ENCODE measurements at regions not wholly inside any gene's neighbourhood (a gene's known extent, or its start where the extent isn't known, plus 50 kb on each side); places are given as distances from the start of the nearest gene placed in this dataset.

DNA sequence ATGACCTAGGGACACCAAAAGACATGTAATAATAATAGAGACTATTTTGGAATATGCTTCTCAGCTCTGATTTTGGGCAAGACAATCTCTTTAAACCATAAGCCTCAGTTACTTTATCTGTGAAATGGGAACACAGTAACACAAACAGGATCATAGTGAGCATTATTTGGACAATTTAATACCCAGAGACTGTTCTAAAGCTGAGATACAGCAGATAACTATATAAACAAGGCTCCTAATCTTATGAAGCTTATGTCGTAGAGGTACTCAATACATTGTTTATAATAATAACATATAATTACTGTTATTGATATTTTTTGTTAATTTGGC lies 250.8 kb downstream of the SEC61B start:
- H3K4me3 ChIP-seq (ENCODE audit: low read length), result no peak overlapping the region
- TF ChIP-seq, protein P1, sequence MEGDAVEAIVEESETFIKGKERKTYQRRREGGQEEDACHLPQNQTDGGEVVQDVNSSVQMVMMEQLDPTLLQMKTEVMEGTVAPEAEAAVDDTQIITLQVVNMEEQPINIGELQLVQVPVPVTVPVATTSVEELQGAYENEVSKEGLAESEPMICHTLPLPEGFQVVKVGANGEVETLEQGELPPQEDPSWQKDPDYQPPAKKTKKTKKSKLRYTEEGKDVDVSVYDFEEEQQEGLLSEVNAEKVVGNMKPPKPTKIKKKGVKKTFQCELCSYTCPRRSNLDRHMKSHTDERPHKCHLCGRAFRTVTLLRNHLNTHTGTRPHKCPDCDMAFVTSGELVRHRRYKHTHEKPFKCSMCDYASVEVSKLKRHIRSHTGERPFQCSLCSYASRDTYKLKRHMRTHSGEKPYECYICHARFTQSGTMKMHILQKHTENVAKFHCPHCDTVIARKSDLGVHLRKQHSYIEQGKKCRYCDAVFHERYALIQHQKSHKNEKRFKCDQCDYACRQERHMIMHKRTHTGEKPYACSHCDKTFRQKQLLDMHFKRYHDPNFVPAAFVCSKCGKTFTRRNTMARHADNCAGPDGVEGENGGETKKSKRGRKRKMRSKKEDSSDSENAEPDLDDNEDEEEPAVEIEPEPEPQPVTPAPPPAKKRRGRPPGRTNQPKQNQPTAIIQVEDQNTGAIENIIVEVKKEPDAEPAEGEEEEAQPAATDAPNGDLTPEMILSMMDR (conservative IDR thresholded peaks at IDR 0.05; ENCODE audit: low read depth, low read length), result no peak
- no peak for DNase-seq (ENCODE audit: low read depth)

DNA sequence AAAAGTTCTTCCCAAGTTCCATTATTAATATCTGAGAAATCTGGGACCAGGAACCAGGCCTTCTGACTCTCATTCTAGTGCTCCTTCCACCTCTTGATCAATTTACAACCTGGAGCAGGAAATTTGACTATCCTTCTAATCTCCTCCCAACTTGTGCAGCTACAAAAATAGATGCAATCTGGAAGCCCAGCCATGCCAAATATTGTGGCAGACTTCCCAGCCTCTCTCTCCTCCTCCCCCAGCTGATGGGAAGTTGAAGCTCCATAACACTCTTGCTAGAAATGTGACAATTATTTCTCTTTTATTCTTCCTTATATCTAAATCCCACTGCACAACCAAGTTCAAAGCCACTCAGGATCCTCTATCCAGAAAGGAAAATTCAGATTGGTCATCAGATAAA lies 252.1 kb downstream of the SEC61B start:
- TF ChIP-seq, protein P1 (conservative IDR thresholded peaks at IDR 0.05; ENCODE audit: low read depth, low read length), result no peak
- H3K4me3 ChIP-seq (ENCODE audit: low read length), result no peak overlapping the region
- no peak for DNase-seq (ENCODE audit: low read depth)

DNA sequence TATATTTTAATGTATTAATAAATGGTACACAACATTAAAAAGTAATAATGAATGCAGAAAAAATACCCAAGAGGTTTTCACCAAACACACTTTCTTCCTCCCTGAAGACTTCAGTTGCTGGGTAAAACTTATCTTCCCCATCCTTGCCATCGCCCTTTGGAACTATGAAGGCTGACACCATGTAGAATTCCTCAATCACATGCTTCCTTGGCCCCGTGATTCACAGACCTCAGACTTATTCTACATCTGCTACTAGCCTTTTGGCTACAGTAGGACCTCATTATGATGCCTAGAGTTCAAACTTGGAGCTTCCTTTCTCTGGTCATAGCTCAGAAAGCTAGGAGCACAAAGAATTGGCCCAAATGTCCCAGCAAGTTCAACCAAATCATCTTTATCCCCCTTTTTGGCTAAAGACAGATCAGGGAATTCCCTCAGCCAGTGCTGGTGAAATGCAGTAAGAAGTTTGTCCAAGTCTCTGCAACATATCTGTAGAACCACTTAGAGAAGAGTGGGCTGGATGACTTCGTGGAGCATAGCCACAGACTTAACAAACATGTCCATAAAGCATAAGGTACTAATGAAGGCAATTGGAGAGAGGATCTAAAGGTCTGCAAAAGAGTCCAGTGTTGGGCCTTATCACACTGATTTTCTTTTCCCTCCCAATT lies 253.5 kb downstream of the SEC61B start:
- no peak for DNase-seq (ENCODE audit: low read depth)
- TF ChIP-seq, protein P1 (conservative IDR thresholded peaks at IDR 0.05; ENCODE audit: low read depth, low read length), result no peak

DNA sequence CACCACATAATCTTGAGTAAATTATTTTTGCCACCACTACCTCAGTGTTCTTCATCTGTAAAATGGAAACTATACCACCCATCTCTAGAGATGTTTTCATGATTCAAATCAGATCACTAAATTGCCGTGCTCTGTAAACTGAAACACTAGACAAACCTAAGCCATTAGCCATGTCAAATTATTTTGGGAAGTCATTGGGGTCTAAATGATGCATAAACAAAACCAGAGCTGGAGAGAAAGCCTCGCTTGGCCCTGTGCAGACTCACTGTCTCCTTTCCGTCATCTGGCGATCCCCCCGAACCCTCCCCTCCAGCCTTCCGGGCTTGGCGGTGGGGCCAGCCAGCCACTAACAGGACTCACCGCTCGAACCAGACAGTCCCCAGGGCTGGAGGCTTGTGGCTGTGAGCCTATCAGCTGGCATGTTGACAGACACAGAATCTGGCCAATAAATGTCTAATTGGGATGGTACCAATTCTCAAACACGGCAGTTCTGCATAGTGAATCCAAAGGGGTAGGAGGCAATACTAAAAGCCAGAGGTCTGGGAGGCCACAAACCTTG lies 256.5 kb downstream of the SEC61B start:
- no peak overlapping the region for H3K4me3 ChIP-seq (ENCODE audit: low read length)
- TF ChIP-seq, protein P1 (conservative IDR thresholded peaks at IDR 0.05; ENCODE audit: low read depth, low read length), result no peak
- no peak for DNase-seq (ENCODE audit: low read depth)

More for the DNA sequence above, 253.5 kb downstream of the SEC61B start:
- no peak overlapping the region for H3K4me3 ChIP-seq (ENCODE audit: low read length)

DNA sequence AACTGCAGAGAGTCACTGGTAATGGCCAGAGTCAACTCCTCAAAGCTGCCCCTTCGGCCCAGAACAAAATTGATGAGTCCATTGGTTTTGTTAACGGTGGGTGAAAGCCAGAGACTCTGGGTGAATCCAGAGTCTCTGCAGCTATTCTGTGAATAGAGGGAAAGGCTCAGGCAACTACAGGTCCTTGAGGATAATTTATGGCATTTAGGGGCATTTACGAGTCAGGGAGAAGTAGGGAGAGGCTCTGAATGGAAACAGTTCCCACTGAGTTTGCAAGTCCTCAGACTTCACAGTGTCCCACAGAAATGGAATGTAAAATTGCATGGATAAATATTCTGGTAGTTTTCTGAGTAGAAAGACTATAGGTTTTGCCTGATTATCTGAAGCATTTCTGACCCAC lies 257.8 kb downstream of the SEC61B start:
- H3K4me3 ChIP-seq (ENCODE audit: low read length), result no peak overlapping the region
- TF ChIP-seq, protein P1 (conservative IDR thresholded peaks at IDR 0.05; ENCODE audit: low read depth, low read length), result no peak
- no peak for DNase-seq (ENCODE audit: low read depth)

DNA sequence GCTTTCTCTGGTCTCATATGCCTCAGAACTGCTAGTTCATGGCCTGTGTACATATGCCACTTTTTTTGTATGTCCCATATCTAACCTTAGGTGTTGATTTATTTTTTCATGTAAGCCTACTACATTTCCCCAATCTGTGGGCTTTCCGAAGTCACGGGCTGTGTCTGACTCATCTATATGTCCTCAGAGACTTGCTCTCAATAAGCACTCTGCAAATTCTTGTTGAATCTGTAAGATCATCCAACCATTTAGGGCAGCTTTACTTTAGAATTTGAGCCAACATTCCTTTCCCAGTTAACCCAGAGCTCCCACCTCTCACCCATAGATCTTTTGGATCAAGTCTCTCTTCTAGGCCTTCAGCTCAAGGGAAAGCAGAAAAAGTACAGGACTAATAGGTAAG lies 263.4 kb downstream of the SEC61B start:
- peak; percentile 27 for DNase-seq (ENCODE audit: low read depth)
- H3K4me3 ChIP-seq (ENCODE audit: low read length), result no peak overlapping the region
- TF ChIP-seq, protein P1 (conservative IDR thresholded peaks at IDR 0.05; ENCODE audit: low read depth, low read length), result no peak

DNA sequence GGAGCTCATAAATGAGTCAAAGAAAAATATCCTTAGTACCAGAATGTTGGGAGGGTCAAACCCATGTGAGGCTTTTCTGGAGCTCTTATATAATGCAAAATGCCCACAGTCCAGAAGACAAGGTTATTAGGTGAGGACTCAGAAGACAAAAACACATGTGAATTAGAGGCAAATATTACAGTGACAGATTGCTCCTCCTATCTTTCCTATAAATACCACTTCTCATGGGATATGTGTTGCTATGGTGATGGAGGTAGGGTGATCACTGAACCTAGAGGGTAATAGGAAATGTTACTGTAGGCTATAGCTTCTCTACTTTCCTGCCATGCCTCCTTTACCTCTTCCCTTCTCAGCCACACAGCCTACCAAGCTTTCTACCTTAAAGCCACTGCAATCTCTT lies 264.6 kb downstream of the SEC61B start:
- DNase-seq (ENCODE audit: low read depth), result no peak
- no peak overlapping the region for H3K4me3 ChIP-seq (ENCODE audit: low read length)
- TF ChIP-seq, protein P1 (conservative IDR thresholded peaks at IDR 0.05; ENCODE audit: low read depth, low read length), result no peak
